ENCODE measurements at regions not wholly inside any gene's neighbourhood (a gene's known extent, or its start where the extent isn't known, plus 50 kb on each side); places are given as distances from the start of the nearest gene placed in this dataset.
"Not testable (repeated sequence)": the region's sequence is repeated elsewhere in the genome, so short reads cannot be mapped to it uniquely, and the experiment has no call there.

DNA sequence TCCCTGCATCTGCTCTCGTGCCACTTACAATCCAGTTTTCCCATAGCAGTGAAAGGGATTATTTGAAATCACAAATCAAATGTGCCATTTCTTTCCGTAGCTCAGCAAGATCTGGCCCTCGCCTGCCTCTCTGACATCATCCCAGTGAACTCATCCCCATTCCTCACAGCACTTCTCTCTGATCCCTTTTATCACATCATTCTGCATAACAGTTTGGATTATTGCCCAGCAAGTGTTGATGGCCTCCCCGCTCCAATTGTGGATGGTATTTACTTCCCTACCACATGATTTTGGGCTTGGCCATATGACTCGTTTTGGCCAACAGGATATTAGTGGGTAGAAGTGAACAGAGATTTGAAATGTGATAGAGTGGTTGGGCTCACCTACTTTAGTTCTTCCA is 185.0 kb downstream of the NPIPA7 start:
- not testable (repeated sequence) for DNase-seq

DNA sequence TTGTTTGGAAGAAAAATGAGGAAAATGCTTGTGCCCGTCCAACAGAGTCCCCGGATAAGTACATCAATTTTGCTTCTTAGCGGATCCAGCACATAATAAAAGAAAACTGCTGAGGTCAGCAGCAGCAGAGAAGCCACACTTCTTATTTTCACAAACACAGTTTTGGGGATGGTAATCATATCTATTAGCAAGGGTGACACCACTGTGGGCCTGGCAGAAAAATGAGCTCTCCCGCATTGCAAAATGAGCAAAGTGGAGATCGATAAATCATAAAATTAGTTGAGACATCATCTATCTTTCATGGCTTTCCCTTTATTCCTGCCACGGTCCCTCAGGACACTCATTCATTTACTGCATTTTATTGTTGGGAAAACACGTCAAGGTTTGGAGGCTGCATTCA is 186.4 kb downstream of the NPIPA7 start:
- not testable (repeated sequence) for DNase-seq

DNA sequence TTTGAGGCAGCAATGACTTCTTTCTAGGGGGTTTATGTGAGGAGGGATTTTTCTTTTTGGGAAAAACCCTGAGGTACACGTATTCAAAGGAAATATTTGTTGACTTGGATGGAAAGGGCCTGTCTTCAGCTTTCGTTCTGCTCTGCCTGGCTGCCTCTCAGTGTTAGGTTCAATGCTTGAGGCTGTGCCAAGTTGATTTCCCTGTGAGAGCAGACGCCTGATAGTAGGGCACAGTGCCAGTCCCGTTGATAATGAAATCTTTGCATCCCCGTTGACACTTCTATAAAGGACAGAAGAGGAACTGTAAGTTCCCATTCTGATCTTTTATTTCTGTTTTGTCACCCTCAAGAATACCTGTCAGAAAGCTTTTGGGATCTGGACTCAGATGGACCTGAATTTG is 191.1 kb downstream of the NPIPA7 start:
- DNase-seq, result not testable (repeated sequence)

DNA sequence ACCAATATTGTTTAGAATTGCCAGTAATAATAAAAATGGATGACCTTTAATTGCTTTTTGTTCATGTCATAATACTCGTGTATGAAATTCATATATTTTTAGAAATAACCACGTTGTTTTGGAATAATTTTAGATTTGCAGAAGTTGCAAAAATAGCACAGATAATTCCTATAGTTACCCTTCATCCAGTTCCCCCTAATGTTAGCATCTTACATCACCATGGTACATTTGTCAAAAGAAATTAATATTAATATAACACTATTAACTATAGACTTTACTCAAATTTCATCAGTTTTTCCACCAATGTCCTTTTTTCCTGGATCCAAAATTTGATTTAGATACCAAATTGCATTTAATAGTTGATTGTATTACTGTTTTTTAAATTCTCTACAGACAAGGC is 191.9 kb downstream of the NPIPA7 start:
- not testable (repeated sequence) for DNase-seq

DNA sequence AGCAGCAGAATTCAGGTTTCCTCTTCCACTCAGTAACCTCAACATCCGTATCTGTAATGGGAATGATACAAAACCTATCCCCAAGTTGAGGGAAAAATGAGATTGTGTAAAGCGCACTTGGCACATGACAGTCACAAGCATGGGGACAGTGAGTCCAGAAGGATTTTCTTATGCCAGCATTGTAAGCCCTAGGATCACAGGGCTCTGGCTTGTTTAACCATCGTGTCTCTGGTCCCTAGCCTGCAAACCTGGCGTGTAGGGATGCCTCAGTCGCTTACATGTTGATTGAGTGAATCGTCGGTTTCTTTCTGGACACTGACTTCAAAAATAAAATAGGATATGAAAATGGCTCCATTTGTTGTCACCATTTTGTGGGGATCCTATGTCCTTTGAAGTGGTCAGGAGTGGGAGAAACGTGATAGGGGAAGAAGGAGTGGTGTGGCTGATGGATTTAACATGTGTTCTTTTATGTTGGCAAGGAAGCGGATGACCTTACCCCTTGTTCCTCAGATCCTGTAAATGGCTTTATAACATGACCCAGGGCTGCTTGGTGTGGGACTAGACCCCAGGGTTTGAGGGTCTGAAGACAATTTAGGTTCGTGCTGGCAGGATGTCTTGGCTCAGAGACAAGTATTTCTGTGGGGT is 193.3 kb downstream of the NPIPA7 start:
- DNase-seq, result not testable (repeated sequence)

DNA sequence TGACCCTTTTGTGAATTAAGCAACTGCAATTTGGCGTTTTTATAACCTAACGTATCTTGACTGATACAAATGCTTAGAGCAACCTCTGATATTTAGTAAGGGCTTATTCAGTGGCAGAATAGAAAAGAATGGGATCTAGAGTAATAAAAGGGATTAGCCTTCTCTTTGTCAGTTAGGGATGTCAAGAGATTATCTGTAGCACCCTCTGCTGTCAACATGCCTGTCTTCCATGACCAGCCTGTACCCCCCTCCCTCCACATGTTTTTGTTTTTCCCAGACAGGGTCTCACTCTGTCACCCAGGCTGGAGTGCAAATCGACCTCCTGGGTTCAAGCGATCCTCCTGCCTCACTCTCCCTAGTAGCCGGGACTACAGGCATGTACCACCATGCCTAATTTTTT is 198.1 kb downstream of the NPIPA7 start:
- DNase-seq, result not testable (repeated sequence)

DNA sequence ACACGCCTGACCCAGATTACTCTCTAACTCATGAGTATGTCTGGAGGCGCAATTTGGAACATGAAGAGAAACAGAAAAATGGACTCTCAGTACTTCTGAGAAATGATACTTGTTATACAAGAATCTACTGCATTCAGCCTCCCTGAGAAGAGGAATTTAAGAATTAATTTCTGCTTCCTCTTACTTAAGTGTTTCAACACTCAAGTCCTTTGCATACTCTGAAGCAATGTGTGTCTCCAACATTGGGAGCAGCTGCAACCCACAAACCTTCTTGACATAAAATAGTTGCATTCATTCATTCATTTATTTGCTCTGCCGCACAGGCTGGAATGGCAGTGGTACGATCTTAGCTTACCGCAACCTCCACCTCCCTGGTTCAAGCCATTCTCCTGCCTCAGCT is 199.8 kb downstream of the NPIPA7 start:
- no peak for DNase-seq

DNA sequence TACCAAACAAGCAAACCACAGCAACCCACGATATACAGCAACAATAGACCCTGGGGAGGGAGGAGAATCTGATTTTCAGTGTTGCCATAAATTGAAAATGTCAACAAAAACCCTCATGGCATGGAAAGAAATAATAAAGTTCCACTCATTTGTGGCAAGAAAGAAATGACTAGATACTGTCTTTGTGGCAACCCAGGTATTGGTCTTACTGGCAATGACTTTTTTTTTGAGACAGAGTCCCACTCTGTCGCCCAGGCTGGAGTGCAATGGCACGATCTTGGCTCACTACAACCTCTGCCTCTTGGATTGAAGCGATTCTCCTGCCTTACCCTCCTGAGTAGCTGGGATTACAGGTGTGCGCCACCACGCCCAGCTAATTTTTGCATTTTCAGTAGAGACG is 204.0 kb downstream of the NPIPA7 start:
- DNase-seq, result not testable (repeated sequence)

DNA sequence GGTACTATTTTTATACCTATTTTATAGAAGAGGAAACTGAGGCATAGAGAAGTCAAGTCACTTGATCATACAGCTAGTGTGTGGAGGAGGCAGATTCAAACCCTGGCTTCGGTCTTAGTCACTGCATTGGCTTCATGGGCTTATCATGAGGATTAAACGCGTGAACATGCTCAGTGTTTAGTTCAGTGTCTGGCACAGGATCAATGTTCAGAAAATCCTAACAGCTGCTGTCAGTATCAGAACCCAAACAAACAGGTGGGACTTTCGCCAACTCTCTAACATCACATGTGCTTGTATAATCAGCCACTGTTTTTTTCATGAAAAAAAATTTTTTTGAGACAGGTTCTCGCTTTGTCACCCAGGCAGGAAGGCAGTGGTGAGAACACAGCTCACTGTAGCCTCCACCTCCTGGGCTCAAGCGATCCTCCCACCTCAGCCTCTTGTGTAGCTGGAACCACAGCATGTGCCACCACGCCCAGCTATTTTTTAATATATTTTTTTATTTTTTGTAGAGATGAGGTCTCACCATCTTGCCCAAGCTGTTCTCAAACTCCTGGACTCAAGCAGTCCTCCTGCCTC is 207.2 kb downstream of the NPIPA7 start:
- DNase-seq, result not testable (repeated sequence)

DNA sequence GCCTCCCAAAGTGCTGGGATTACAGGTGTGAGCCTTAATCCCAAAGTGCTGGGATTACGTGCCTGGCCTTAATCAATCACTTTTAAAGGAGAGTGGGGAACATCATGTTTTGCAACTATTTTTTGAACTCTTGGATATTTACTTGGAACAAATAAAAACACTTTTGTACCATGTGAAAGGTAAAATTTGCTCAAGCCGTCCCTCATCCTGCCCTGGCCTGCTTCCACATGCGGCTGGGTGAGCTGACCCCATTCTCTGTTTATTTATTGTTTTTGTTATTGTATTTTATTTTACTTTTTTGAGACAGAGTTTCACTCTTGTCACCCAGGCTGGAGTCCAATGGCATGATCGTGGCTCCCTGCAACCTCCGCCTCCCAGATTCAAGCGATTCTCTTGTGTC is 208.0 kb downstream of the NPIPA7 start:
- DNase-seq, result not testable (repeated sequence)

DNA sequence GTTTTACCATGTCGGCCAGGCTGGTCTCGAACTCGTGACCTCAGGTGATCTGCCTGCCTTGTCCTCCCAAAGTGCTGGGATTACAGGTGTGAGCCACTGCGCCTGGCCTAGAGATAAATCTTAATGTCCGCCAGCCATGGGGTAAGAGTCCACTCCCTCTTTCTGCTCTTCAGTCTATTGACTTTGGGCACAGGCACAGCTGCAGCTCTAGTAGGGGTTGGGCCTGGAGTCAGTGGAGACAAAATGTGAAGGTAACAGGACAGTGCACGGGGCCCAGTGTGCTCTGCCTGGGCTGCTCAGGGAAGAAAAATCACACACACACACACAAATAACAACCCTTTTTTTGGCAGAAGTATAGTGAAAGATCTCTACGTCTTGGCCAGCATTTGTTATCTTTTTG is 209.5 kb downstream of the NPIPA7 start:
- DNase-seq, result not testable (repeated sequence)

DNA sequence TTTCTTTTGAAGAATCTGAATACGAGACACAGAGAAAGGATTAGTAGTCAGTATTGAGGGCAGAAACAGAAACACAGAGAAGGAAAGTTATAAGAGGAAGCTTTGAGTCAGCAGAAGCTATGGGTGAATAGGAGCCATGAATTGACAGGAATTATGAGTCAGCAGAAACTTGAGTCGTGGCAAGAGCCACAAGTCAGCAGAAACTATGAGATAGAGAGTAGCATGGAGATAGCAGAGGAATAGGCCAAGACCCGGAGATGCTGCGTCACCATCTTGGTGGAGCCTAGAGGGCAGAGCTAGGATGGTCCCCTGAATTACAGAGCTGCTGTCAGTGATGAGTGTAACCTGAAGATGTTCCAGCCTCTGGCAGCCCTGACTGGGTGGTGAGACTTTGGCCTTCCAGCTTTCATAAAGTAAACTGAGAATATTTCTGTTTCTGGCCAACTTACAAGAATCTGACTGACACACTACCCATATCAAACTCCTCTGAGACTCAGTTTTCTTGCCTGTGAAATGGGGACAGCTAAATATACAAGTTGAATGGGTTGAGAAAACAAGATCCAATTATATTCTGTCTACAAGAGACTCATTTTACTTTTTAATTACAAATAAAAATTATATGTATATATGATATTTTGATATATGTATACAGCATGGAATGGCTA is 211.8 kb downstream of the NPIPA7 start:
- DNase-seq, result not testable (repeated sequence)

DNA sequence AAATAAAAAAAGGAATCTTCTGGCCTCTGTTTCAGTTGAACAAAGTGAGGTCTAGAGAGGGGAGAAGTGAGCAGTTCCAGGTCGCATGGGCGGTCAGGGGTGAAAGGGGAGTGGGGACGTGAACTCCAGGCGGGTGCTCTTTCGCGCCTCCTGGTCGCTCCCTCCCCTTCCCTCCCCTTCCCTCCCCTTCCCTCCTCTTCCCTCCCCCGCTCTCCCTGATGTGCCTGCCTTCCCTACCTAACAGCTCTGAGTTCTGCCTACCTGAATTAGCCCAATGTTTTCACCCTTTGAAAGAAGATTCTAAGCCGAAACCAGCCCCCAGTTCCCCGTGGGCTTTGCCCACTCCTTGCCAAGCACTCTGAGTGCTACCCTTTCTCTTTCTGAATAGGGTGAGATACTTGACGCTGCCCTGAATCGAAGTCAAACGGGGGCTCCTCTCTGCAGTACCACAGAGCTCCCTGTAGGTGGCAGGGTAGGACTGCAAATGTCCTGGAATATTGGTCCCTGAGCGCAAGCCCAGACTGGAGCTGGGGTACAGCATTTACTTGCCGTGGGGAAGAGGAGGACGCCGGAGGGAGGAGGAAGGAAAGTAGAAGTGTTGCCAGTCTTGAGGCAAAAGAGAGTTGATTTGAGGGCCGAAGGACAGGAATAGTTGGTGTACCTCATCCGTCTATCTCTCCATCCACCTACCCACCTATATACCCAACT is 214.4 kb downstream of the NPIPA7 start:
- peak; percentile 46 for DNase-seq

DNA sequence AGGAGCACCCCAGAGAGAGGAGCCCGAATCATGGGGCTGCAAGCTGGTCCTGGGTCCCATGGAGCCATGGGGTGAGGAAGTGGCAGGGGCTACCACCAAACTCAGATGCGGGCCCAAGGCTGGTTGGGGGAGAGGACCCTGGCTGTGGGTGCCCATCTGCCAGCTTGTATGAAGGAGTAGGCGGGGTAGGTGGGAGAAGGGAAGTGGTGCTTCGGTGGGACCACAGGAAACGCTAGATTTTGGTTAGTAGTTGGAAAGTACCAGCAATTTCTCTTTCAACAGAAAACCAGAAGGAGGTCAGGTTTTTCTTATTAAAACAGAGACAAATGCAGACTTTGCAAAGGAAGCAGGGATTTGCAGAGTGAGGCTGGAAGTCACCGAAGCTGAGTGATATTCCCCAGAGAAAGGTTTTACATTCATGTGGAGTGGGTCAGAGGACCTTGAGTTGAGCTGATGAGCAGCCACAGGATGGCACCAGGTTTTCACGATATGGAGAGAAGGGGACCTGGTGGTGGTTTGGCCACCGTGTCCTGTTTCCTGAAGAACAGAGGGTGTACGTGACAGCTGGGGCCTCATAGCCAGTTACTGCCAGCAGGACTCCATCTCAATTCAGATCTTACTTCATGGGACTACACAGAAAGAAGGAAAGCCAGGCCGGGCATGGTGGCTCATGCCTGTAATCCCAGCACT is 216.2 kb downstream of the NPIPA7 start:
- not testable (repeated sequence) for DNase-seq

DNA sequence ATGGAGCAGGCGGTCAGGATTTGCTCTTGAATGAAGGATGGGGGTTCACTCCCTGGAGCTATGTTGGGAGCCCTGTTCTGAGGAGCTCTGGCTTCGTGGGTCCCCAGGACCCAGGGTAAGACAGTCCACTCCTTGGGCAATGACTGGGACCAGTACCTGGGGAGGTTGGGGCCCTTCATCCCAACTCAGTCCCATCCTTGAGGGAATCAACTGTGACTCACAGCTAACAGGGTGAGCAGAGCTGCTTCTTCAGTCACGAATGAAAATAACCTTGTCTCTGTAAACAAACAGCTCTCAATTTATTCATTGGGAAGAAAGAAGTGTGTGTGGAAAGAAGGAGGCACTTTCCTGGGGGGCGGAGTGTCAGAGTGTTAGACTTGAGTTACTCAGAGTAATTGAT is 222.3 kb downstream of the NPIPA7 start:
- DNase-seq, result not testable (repeated sequence)

DNA sequence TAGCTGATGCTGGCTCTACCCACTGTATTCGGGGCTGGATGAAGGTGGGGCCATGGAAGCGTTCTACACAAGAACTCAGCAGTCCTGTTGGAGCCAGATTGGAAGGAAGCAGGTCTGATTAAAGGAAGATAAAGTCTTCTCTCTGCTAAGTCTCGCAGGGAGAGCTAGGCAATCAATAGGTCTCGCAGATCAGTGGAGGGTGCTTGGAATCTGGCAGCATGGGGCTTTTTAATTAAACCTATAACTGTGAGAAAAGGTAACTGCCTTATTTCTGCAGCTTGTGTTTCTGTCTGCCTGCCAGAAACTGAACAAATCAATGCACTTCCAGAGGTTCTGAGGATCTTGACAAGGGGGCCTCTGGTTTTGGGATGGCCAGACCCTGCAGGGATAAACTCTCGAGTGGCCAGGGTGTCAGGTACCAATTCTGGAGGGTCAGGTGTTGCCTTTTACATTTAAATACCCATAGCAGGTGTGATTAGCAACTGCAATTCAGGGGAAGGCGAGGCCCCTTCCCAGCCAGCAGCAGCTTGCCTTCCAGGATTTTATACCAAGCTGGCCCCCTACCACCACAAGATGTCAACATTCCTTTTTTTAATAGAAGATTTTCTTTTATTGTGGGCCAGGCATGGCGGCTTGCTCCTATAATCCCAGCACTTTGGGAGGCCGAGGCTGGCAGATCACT is 228.6 kb downstream of the NPIPA7 start:
- DNase-seq, result not testable (repeated sequence)

DNA sequence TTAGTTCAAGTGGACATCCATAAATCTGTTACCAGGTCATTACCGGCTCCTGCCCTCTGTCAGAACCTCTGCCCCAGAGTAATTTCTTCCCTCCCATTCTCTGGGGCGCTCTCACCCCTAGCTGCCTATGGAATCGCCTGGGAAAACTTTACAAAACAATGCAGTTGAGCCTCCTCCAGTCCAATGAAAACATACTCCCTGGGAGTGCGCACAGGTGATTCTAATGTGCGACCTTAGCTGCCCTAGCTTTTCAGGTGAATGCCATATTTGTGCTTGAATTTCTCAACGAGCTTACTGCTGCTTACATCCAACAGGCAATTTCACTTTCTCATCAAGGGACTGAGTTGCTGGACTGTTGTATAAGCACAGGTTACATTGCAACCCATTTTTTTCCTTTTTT is 230.7 kb downstream of the NPIPA7 start:
- DNase-seq, result not testable (repeated sequence)

DNA sequence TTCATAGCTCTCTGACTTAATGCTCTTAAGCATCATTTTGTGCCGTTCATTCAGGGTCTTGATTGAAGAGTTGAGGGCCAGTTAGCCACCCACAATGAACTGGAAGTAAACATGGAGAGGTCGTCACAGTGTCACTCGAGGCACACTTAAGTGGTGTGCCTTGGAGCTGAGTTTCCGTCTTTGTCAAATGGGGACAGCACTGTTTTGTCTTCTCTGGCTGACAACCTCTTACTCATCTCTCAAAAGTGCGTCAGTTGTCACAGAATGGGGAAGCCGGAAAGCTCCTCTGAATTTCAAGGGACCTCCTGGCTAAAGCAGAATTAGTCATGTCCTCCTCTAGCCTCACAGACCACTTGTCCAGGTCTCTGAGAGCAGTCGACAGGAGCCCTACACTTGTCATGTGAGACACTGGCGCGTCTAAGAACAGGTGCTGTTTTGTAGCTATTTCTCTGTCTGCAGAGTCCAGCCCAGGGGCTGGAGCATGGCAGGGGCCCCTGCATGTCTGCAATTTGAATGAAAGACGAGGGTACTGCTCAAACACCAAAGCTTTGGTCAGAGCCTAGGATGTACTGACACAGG is 231.5 kb downstream of the NPIPA7 start:
- DNase-seq, result not testable (repeated sequence)

DNA sequence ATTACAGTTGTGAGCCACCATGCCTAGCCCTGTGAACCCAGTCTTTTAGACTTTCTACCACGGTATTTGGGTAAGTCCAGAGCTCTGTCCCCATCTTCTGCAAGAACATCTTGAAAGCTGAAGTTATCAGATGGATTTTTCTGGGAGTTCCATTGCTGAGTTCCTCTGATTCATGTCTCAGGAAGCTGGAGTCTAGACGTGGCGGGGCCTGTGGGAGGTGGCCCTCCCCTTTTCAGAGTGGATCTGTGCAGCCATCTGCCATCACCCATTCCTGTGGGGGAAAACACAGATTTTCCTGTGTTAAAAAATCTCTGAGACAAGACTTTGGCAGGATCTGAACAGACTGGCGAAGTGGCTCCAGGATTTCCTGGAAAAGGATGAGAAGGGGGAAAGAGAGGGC is 234.3 kb downstream of the NPIPA7 start:
- DNase-seq, result not testable (repeated sequence)

DNA sequence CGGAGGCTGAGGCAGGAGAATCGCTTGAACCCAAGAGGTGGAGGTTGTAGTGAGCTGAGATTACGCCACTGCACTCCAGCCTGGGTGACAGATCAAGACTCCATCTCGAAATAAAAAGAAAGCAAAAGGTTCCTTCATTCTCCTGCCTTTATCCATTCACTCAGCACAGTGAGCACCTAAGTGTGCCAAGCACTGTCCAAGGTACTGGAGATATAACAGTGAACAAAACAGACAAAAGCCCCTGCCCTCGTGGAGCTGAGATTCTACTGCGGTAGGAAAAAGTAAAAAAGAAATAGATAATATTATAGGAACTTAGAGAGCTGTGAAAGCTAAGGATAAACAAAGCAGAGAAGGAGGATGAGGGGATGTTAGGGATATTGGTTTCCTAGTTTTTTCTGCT is 235.5 kb downstream of the NPIPA7 start:
- not testable (repeated sequence) for DNase-seq

DNA sequence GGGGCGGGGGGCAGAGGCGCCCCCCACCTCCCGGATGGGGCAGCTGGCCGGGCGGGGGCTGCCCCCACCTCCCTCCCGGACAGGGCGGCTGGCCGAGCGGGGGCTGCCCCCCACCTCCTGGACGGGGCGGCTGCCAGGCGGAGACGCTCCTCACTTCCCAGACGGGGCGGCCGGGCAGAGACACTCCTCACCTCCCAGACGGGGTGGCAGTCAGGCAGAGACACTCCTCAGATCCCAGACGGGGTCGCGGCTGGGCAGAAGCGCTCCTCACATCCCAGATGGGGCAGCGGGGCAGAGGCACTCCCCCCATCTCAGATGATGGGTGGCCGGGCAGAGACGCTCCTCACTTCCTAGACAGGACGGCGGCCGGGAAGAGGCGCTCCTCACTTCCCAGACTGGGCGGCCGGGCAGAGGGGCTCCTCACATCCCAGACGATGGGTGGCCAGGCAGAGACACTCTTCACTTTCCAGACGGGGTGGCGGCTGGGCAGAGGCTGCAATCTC is 240.1 kb downstream of the NPIPA7 start:
- not testable (repeated sequence) for DNase-seq

DNA sequence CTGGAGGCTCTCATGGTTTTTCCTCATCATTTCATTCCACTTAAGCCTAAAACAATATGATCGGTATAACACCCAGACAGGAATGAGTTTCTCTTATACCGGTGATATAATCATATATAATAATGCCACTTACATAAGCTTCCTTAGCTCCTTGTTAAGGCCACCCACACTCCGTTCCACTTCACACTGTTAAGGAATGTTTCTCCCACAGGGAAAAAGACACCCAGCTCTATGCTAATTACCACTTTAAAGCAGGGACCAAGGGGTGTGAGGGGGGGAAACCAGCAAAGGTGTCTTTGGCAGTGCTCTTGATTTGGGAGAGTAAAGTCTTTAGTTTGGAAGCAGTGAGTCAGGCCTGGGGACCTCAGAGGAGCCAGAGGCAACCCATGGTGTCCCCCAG is 245.4 kb downstream of the NPIPA7 start:
- DNase-seq, result not testable (repeated sequence)

All from stimulated activated CD4-positive, alpha-beta T cell treated with anti-CD3 and anti-CD28 coated beads, Interleukin-4, amount 100 ng/mL, for 24 hours (primary cell).